Adrenal gland (tissue), 5 donors: ENCODE measurements at regions not wholly inside any gene's neighbourhood (a gene's known extent, or its start where the extent isn't known, plus 50 kb on each side); places are given as distances from the start of the nearest gene placed in this dataset.

ENCODE experiments used
- CTCF ChIP-seq, 6 experiments: fragments of 450-650 bp in 4 of 6; fragments of 200-600 bp in 2 of 6; sonication (generic) in 1 of 6; IDR thresholded peaks; 1 replicate in 5 of 6; 2 replicates in 1 of 6; pipeline versions ENCODE4 v1.5.1 to v1.8.0; 2016 to 2021; ENCODE audit warnings: antibody characterized with exemption in 6 of 6, mild to moderate bottlenecking in 2 of 6, moderate library complexity in 1 of 6
- POLR2A ChIP-seq, 2 donors: fragments of 450-650 bp; IDR thresholded peaks; one replicate each; pipeline ENCODE4 v1.6.1; 2017; ENCODE audit warnings: antibody characterized with exemption in 2 of 2, mild to moderate bottlenecking in 2 of 2, moderate library complexity in 1 of 2
- donor health status: DM: no; HTN: no; CAD: no.

- TF ChIP-seq CTCF (IDR thresholded peaks at IDR 0.05) (no peak), POLR2A (IDR thresholded peaks at IDR 0.05) (no peak)
These were observed 203.9 kb upstream of the VLDLR start for GRCh38 chr9:2417730-2418129.
